Adrenal gland (tissue), 5 donors: ENCODE measurements at regions not wholly inside any gene's neighbourhood (a gene's known extent, or its start where the extent isn't known, plus 50 kb on each side); places are given as distances from the start of the nearest gene placed in this dataset.

Source experiments
- CTCF ChIP-seq, 6 experiments: fragments of 450-650 bp in 4 of 6; fragments of 200-600 bp in 2 of 6; sonication (generic) in 1 of 6; IDR thresholded peaks; 1 replicate in 5 of 6; 2 replicates in 1 of 6; pipeline versions ENCODE4 v1.5.1 to v1.8.0; 2016 to 2021; ENCODE audit warnings: antibody characterized with exemption in 6 of 6, mild to moderate bottlenecking in 2 of 6, moderate library complexity in 1 of 6
- POLR2A ChIP-seq, 2 donors: fragments of 450-650 bp; IDR thresholded peaks; one replicate each; pipeline ENCODE4 v1.6.1; 2017; ENCODE audit warnings: antibody characterized with exemption in 2 of 2, mild to moderate bottlenecking in 2 of 2, moderate library complexity in 1 of 2
- donor health status: DM: no; HTN: no; CAD: no.

- TF ChIP-seq CTCF (IDR thresholded peaks at IDR 0.05) (no peak), POLR2A (IDR thresholded peaks at IDR 0.05) (no peak)
Measured at GRCh38 chr4:188336891-188337290, 197.7 kb downstream of the TRIML1 start.
